ENCODE measurements at regions not wholly inside any gene's neighbourhood (a gene's known extent, or its start where the extent isn't known, plus 50 kb on each side); places are given as distances from the start of the nearest gene placed in this dataset.

GRCh38 chr5:56479126-56479525 is 246.0 kb upstream of the ANKRD55 start:
- ATAC-seq: no peak
- intact Hi-C loops (cut with DNase I): no loop called here
- no peak for DNase-seq
- peak overlapping the region in 1 of 2 donors; percentile 89 for H3K27ac ChIP-seq
- no peaks in the 10 kb centered on the region for H3K36me3 ChIP-seq
- TF ChIP-seq, protein P1, sequence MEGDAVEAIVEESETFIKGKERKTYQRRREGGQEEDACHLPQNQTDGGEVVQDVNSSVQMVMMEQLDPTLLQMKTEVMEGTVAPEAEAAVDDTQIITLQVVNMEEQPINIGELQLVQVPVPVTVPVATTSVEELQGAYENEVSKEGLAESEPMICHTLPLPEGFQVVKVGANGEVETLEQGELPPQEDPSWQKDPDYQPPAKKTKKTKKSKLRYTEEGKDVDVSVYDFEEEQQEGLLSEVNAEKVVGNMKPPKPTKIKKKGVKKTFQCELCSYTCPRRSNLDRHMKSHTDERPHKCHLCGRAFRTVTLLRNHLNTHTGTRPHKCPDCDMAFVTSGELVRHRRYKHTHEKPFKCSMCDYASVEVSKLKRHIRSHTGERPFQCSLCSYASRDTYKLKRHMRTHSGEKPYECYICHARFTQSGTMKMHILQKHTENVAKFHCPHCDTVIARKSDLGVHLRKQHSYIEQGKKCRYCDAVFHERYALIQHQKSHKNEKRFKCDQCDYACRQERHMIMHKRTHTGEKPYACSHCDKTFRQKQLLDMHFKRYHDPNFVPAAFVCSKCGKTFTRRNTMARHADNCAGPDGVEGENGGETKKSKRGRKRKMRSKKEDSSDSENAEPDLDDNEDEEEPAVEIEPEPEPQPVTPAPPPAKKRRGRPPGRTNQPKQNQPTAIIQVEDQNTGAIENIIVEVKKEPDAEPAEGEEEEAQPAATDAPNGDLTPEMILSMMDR (IDR thresholded peaks at IDR 0.05): no peak
- H3K4me3 ChIP-seq: no peak overlapping the region
- peaks cover 0 to 5% of the 10 kb centered on the region in 2 donors for H3K27me3 ChIP-seq
- peaks cover 0 to 39% of the 10 kb centered on the region in 2 donors for H3K4me1 ChIP-seq
- no peaks in the 10 kb centered on the region for H3K9me3 ChIP-seq

GRCh38 chr5:56478062-56478461 is 244.9 kb upstream of the ANKRD55 start:
- peaks cover 0 to 5% of the 10 kb centered on the region in 2 donors for H3K27me3 ChIP-seq
- H3K4me1 ChIP-seq: peaks cover 0 to 37% of the 10 kb centered on the region in 2 donors
- DNase-seq (no peak), ATAC-seq (no peak)
- H3K36me3 ChIP-seq: no peaks in the 10 kb centered on the region
- no peak overlapping the region for H3K4me3 ChIP-seq
- no peak overlapping the region for H3K27ac ChIP-seq
- intact Hi-C loops (cut with DNase I): no loop called here
- TF ChIP-seq, protein P1 (IDR thresholded peaks at IDR 0.05): no peak
- no peaks in the 10 kb centered on the region for H3K9me3 ChIP-seq

GRCh38 chr5:56476487-56476856 is 243.3 kb upstream of the ANKRD55 start:
- TF ChIP-seq, protein P1 (IDR thresholded peaks at IDR 0.05): no peak
- H3K27ac ChIP-seq: no peak overlapping the region
- peaks cover 0 to 5% of the 10 kb centered on the region in 2 donors for H3K27me3 ChIP-seq
- no peaks in the 10 kb centered on the region for H3K36me3 ChIP-seq
- H3K9me3 ChIP-seq: no peaks in the 10 kb centered on the region
- H3K4me3 ChIP-seq: no peak overlapping the region
- ATAC-seq: no peak
- intact Hi-C loops (cut with DNase I): no loop called here
- peaks cover 0 to 21% of the 10 kb centered on the region in 2 donors for H3K4me1 ChIP-seq
- no peak for DNase-seq

DNA sequence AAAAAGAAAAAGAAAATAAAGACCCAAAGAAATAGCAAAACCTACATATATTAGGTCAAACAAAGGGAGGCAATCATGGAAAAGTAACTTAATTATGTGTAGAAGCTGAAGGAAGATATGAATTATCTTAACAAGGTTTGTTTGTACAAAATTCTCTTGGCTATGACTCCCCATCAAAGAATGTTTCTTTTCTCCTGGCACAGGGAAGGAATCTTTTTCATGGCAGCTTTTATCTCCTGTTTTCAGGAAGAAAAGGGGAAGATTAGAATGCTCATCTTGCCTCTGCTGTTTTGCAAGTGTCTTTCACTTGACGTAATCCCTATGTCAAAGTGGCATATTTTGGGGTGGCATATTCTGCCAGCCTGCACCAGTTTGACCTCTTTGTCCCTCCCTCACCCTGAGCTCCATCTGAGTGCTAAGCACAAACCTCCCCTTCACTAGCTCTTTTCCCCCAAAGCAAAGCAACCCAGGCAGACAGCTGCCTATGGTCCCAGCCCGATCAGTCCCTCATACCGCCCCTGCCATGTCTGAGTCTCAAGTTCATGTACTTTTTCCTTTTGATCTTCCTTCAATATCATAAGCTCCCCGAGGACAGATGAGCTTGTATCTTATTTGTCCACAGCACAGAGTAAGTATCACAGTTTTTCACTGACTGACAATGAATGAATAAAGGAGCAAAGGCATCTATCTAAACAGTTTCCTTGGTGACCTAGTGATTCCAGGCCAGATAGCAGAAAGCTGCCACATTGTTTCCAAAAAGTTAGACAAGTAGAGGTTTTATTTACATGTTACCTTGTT is 242.8 kb upstream of the ANKRD55 start:
- no peak overlapping the region for H3K4me3 ChIP-seq
- no peak for DNase-seq
- peaks cover 0 to 19% of the 10 kb centered on the region in 2 donors for H3K4me1 ChIP-seq
- intact Hi-C loops (cut with DNase I): no loop called here
- no peak for ATAC-seq
- H3K36me3 ChIP-seq: no peaks in the 10 kb centered on the region
- H3K27me3 ChIP-seq: peaks cover 0 to 2% of the 10 kb centered on the region in 2 donors
- no peak overlapping the region for H3K27ac ChIP-seq
- TF ChIP-seq, protein P1 (IDR thresholded peaks at IDR 0.05): no peak
- no peaks in the 10 kb centered on the region for H3K9me3 ChIP-seq

GRCh38 chr5:56471707-56472106 is 238.6 kb upstream of the ANKRD55 start:
- Histone ChIP-seq H3K9me3 (no peaks in the 10 kb centered on the region), H3K27me3 (no peaks in the 10 kb centered on the region), H3K36me3 (no peaks in the 10 kb centered on the region), H3K4me1 (no peaks in the 10 kb centered on the region), H3K27ac (no peak overlapping the region), H3K4me3 (no peak overlapping the region)
- no peak for DNase-seq
- intact Hi-C loops (cut with DNase I): no loop called here
- TF ChIP-seq, protein P1 (IDR thresholded peaks at IDR 0.05): no peak
- ATAC-seq: no peak

All from left lung (tissue), 4 donors.